ENCODE measurements at regions not wholly inside any gene's neighbourhood (a gene's known extent, or its start where the extent isn't known, plus 50 kb on each side); places are given as distances from the start of the nearest gene placed in this dataset.

DNA sequence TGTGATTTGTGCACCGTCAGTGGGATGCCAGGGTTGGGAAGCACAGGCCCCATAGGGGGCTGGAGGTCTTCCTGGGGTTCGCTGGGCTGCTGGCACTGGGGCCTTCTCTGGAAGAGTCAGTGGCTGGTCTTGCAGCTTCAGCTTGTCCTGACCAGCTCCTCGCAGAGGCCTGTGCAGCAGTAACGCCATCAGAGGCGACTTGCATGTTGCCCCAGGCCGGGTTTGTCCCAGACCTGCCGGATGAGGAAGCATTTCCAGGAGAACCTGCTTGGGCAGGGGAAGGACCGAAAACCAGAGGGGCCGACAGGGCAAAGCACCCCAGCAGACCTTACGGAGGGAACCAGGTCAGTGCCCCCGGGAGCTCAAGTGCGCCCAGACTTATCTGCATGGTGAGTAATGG, 54.7 kb upstream of the IRX2 start:
- DNase-seq (ENCODE audit: low spot score in 2 of 2), result no peak
- Mint-ChIP-seq H3K9me3 (peaks cover 17% of the 10 kb centered on the region), H3K4me3 (no peak overlapping the region), H3K36me3 (no peaks in the 10 kb centered on the region), H3K27ac (no peak overlapping the region), H3K4me1 (no peaks in the 10 kb centered on the region)
- ATAC-seq, result no peak

DNA sequence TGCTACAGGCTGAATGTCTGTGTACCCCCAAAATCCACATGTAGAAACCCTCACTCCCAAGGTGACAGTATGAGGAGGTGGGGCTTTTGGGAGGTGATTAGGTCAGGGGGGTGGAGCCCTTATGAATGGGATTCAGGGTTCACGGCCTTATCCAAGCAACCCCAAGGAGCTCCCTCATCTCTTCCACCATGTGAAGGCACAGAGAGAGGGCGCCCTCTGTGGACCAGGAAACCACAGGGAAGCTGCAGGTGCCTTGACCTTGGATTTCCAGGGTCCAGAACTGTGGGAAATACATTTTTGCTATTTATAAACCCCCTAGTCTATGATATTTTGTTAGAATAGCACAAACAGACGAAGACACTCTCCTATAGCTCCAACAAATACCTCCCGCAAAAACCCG, 53.6 kb upstream of the IRX2 start:
- Mint-ChIP-seq H3K27ac (no peak overlapping the region), H3K9me3 (peaks cover 17% of the 10 kb centered on the region), H3K4me3 (no peak overlapping the region), H3K36me3 (no peaks in the 10 kb centered on the region), H3K4me1 (no peaks in the 10 kb centered on the region)
- no peak for ATAC-seq
- DNase-seq (ENCODE audit: low spot score in 2 of 2), result no peak

DNA sequence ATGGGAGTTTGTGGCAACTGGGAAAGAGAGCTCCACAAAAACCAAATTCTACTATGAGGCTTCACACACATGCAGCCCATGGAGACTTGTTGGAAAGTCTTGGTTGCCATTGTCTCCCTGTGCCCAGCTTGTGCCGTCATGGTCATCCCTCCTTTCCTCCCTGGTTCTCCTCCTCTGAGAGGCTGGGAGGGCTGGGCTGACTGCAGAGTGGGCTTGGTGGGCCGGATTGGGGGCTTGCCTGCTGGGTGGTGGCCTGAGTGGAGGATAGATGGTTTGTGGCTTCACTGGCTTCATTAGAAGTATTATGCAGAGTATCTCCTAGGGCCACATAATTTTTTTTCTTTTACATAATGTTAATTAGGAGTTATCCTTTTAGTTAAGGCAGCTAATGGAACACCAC, 52.3 kb upstream of the IRX2 start:
- H3K9me3 Mint-ChIP-seq, result peaks cover 17% of the 10 kb centered on the region
- H3K27ac Mint-ChIP-seq, result no peak overlapping the region
- H3K4me3 Mint-ChIP-seq, result no peak overlapping the region
- ATAC-seq (no peak), DNase-seq (ENCODE audit: low spot score in 2 of 2) (no peak)
- no peaks in the 10 kb centered on the region for H3K4me1 Mint-ChIP-seq
- no peaks in the 10 kb centered on the region for H3K36me3 Mint-ChIP-seq

GRCh38 chr5:2802693-2803365, 51.4 kb upstream of the IRX2 start:
- peaks cover 12% of the 10 kb centered on the region for H3K9me3 Mint-ChIP-seq
- no peak overlapping the region for H3K27ac Mint-ChIP-seq
- ATAC-seq (no peak), DNase-seq (ENCODE audit: low spot score in 2 of 2) (no peak)
- H3K4me1 Mint-ChIP-seq, result no peaks in the 10 kb centered on the region
- H3K4me3 Mint-ChIP-seq, result no peak overlapping the region
- no peaks in the 10 kb centered on the region for H3K36me3 Mint-ChIP-seq

DNA sequence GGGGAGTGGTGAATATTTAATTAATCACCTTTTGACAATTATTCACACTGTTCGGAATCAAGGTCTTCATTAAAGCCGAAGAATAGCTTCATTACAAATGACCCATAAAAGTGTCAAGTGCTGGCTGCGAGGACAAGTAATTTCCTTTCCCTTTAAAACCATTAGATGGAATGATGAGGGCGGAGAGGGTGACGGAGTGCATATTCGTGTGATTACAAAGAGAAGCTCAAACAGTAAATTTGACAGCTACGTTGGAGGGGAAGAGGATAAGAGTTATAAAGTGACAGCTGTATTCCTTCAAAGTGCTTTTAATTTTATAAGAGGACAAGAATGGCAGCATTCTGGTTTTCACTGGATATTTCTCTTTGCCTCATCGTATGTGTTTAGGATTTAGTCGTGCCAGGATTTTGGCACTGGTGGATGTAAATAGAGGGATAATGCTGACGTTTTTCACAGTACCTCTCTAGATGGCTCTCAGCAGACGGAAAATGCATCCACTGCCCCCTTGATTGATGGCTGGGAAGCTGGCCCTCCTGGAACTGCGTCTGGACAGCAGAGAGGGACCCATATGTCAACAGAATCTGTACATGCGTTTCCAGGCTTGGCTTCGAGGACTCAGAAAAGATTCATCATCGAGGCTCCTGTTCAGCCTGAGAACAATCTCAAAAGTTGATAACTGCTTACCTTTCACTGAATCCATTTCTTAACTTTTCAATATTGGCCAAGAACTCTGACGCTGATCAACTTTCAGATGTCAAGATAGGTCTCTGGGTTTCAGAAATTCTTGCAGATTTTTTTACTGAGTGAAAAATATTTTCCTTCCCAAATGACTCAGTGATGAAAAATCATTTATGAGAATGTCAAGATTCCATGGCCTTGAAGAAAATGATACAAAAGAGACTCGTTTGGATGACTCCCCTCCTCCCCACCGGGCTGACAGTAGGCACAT, 50.4 kb upstream of the IRX2 start:
- H3K4me3 Mint-ChIP-seq, result no peak overlapping the region
- DNase-seq (ENCODE audit: low spot score in 2 of 2) (no peak), ATAC-seq (no peak)
- no peaks in the 10 kb centered on the region for H3K4me1 Mint-ChIP-seq
- H3K9me3 Mint-ChIP-seq, result peaks cover 12% of the 10 kb centered on the region
- no peaks in the 10 kb centered on the region for H3K36me3 Mint-ChIP-seq
- no peak overlapping the region for H3K27ac Mint-ChIP-seq
